Osteocyte (in vitro differentiated cells): ENCODE measurements at regions not wholly inside any gene's neighbourhood (a gene's known extent, or its start where the extent isn't known, plus 50 kb on each side); places are given as distances from the start of the nearest gene placed in this dataset.
A peak's percentile ranks its signal among the peaks of the same experiment; 100 is the strongest.
"Not testable (repeated sequence)": the region's sequence is repeated elsewhere in the genome, so short reads cannot be mapped to it uniquely, and the experiment has no call there.

Experiments used
- DNase-seq: peaks from one replicate; pipeline ENCODE4 v3.0.0; 2021; ENCODE audit warnings: mixed read lengths; ENCODE audit not compliant: unreplicated experiment; ENCODE audit errors: extremely low spot score
- H3K27ac Mint-ChIP-seq: one replicate; pipeline ENCODE4 v1.8.0; 2021; ENCODE audit warnings: mild to moderate bottlenecking, mixed read lengths; ENCODE audit not compliant: unreplicated experiment
- H3K27me3 Mint-ChIP-seq: one replicate; pipeline ENCODE4 v1.8.0; 2021; ENCODE audit warnings: mixed read lengths; ENCODE audit not compliant: unreplicated experiment
- H3K36me3 Mint-ChIP-seq: one replicate; pipeline ENCODE4 v1.8.0; 2021; ENCODE audit warnings: mixed read lengths; ENCODE audit not compliant: unreplicated experiment
- H3K4me1 Mint-ChIP-seq: one replicate; pipeline ENCODE4 v1.8.0; 2021; ENCODE audit warnings: mixed read lengths; ENCODE audit not compliant: unreplicated experiment
- H3K4me3 Mint-ChIP-seq: one replicate; pipeline ENCODE4 v1.8.0; 2021; ENCODE audit warnings: mild to moderate bottlenecking, moderate library complexity, mixed read lengths; ENCODE audit not compliant: unreplicated experiment
- H3K9me3 Mint-ChIP-seq: one replicate; pipeline ENCODE4 v1.8.0; 2021; ENCODE audit warnings: mixed read lengths; ENCODE audit not compliant: unreplicated experiment
- microRNA-seq: library from miRNA; unstranded; fragments of <30 nt; microRNA quantifications from one replicate; pipeline ENCODE4 v1.1.0, GENCODE V29; 2020; ENCODE audit not compliant: unreplicated experiment
- TF ChIP-seq, protein P1 (sequence below): fragments of 200-600 bp; sonication (generic); IDR thresholded peaks from 2 replicates; pipeline ENCODE4 v1.5.0; 2021; ENCODE audit warnings: antibody characterized with exemption, mild to moderate bottlenecking, moderate library complexity

DNA sequence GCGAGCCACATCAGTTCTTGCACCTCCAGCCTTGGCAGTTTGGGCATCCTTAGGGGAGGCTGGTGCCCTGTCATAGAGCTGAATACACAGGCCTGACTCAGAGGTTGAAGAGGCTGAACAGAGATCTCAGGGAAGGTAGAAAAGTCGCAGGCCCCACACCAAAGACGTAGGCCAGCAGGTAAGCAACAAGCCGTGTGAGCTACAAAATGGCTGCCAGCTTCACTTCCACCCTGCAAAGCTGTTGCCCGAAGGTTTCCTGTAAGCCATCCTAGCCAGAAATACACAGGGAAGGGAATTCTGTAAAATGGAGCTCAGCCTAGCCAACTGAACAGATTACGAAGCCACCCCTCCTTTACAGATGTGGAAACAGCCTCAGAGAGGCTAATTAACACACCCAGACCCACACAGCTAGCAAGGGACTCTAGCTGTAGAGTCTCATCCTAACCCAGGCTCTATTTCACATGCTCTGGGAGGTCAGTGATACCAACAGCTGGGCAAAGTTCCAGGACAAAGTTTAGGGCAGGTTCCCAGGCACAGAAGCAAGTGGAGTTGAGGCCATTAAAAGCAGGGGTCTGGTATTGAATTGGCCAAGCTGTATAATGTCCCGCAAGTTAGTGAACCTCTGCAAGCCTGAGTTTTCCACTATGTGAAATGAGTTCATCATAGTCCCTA is 66.3 kb upstream of the RASGRF1 start:
- Mint-ChIP-seq H3K4me3 (no peak overlapping the region), H3K9me3 (no peaks in the 10 kb centered on the region)

DNA sequence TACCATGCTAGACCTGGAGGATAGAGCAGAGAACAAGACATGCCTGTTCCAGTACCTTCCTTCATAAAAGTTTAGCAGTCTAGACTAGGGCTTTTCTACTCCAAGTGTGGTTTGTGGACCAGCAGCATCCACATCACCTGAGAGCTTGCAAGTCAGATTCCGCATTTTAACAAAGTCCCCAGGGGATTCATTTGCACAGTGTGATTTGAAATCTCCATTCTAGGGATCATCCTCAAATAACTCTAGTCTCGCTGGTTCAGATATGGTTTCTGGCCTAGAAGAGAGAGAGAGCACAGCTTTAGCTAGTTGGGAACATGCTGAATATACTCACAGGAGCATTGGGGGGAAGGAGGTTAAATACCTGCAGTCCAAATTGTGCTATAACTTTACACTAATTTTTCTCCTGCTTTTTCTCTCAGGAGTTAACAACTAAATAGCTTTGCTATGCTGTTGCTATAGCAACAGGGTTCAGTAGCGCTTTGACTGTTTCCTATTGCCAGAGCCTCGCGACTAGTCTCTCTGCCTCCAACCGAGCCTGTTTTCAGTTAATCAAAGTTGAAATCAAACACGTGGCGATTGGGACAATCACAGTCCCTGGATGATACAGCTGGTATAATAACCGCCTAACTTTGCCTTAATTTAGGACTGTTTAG is 64.0 kb upstream of the RASGRF1 start:
- no peaks in the 10 kb centered on the region for H3K9me3 Mint-ChIP-seq
- no peak overlapping the region for H3K27ac Mint-ChIP-seq
- no peaks in the 10 kb centered on the region for H3K4me1 Mint-ChIP-seq
- TF ChIP-seq, protein P1, sequence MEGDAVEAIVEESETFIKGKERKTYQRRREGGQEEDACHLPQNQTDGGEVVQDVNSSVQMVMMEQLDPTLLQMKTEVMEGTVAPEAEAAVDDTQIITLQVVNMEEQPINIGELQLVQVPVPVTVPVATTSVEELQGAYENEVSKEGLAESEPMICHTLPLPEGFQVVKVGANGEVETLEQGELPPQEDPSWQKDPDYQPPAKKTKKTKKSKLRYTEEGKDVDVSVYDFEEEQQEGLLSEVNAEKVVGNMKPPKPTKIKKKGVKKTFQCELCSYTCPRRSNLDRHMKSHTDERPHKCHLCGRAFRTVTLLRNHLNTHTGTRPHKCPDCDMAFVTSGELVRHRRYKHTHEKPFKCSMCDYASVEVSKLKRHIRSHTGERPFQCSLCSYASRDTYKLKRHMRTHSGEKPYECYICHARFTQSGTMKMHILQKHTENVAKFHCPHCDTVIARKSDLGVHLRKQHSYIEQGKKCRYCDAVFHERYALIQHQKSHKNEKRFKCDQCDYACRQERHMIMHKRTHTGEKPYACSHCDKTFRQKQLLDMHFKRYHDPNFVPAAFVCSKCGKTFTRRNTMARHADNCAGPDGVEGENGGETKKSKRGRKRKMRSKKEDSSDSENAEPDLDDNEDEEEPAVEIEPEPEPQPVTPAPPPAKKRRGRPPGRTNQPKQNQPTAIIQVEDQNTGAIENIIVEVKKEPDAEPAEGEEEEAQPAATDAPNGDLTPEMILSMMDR, result no peak
- no peak for DNase-seq
- no peak overlapping the region for H3K4me3 Mint-ChIP-seq
- H3K27me3 Mint-ChIP-seq, result no peaks in the 10 kb centered on the region
- no peaks in the 10 kb centered on the region for H3K36me3 Mint-ChIP-seq

More for the DNA sequence above, 66.3 kb upstream of the RASGRF1 start:
- H3K27me3 Mint-ChIP-seq, result no peaks in the 10 kb centered on the region
- no peaks in the 10 kb centered on the region for H3K4me1 Mint-ChIP-seq
- DNase-seq, result peak; percentile 38
- H3K27ac Mint-ChIP-seq, result no peak overlapping the region
- H3K36me3 Mint-ChIP-seq, result no peaks in the 10 kb centered on the region
- TF ChIP-seq, protein P1, result no peak

DNA sequence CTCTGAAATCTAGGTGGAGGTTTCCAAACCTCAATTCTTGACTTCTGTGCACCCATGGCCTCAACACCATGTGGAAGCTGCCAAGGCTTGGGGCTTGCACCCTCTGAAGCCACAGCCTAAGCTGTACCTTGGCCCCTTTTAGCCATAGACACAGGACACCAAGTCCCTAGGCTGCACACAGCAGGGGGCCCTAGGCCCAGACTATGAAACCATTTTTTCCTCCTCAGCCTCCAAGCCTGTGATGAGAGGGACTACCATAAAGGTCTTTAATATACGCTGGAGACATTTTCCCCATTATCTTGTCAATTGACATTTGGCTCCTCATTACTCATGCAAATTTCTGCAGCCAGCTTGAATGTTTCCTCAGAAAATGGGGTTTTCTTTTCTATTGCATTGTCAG is 53.7 kb upstream of the RASGRF1 start:
- peaks cover 32% of the 10 kb centered on the region for H3K4me1 Mint-ChIP-seq
- H3K4me3 Mint-ChIP-seq, DNase-seq, H3K27ac Mint-ChIP-seq, H3K36me3 Mint-ChIP-seq, H3K27me3 Mint-ChIP-seq: not testable (repeated sequence)
- H3K9me3 Mint-ChIP-seq, result peaks cover 28% of the 10 kb centered on the region

DNA sequence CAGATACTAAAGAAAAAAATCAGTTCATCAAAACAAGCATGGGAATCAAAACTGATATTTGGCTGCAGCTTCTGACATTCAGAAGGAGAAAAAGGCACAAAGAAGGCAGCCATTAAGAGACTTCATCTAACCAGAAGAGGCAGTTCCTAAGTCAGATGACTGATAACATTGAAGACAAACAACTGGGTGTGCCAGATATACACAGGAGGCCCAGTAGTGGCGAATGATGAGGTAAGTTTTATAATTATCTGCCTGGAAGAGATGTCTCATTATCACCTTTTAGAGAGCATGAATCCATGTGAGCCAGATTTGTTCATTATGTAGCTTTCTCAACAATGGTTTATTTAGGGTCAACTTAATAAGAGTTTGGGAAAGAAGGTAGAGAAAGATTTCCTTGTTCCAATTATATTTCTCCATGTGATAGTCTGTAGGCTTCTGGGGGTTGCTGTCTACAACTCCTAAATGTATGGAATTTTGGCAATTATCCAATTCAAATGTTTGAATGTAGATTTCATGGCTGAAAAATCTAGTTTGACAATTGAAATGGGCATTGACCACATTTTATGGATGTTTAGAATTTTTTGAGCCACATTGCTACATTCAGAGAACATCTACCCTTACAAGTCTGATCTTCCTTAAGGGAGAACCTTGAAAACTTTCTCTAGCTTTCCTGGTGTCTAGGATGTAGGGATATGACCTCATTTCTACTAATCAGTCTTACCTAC is 50.4 kb upstream of the RASGRF1 start:
- H3K4me3 Mint-ChIP-seq, result no peak overlapping the region
- H3K27me3 Mint-ChIP-seq, result peaks cover 1% of the 10 kb centered on the region
- DNase-seq, result no peak
- peaks cover 44% of the 10 kb centered on the region for H3K4me1 Mint-ChIP-seq
- peaks cover 21% of the 10 kb centered on the region for H3K9me3 Mint-ChIP-seq
- peak overlapping the region; percentile 69 for H3K27ac Mint-ChIP-seq
- TF ChIP-seq, protein P1, result no peak
- H3K36me3 Mint-ChIP-seq, result no peaks in the 10 kb centered on the region

Small RNA genes in the stretch of these regions (microRNA-seq; reads per million reads assigned to microRNA genes)
- gene MIR184, result 21.4 reads per million, percentile 30 among the genes with 10 or more reads in this experiment
